Endodermal cell (in vitro differentiated cells): ENCODE measurements at regions not wholly inside any gene's neighbourhood (a gene's known extent, or its start where the extent isn't known, plus 50 kb on each side); places are given as distances from the start of the nearest gene placed in this dataset.

Source experiments
- DNase-seq: peaks from one replicate; pipeline ENCODE4 v3.0.0-alpha.2; 2017
- H3K27ac ChIP-seq: 2 replicates; pipeline ENCODE4 v1.5.1; 2013; ENCODE audit warnings: mild to moderate bottlenecking, low read depth, low read length, moderate library complexity
- H3K27me3 ChIP-seq: 2 replicates; pipeline ENCODE4 v1.6.1; 2013; ENCODE audit warnings: mild to moderate bottlenecking, low read length, moderate library complexity; ENCODE audit not compliant: insufficient read depth, control insufficient read depth, poor library complexity, severe bottlenecking
- H3K36me3 ChIP-seq: 2 replicates; pipeline ENCODE4 v1.7.0; 2013; ENCODE audit warnings: mild to moderate bottlenecking, low read length, moderate library complexity; ENCODE audit not compliant: control insufficient read depth, insufficient read depth
- H3K4me1 ChIP-seq: one replicate; pipeline ENCODE4 v1.7.0; 2013; ENCODE audit warnings: low read length; ENCODE audit not compliant: control insufficient read depth, insufficient read depth
- H3K4me3 ChIP-seq: 2 replicates; pipeline ENCODE4 v1.5.1; 2013; ENCODE audit warnings: mild to moderate bottlenecking, low read length, moderate library complexity
- H3K9ac ChIP-seq: 2 replicates; pipeline ENCODE4 v1.6.1; 2013; ENCODE audit warnings: mild to moderate bottlenecking, low read length, moderate library complexity; ENCODE audit not compliant: poor library complexity, severe bottlenecking; ENCODE audit errors: extremely low read depth
- H3K9me3 ChIP-seq: 2 replicates; pipeline ENCODE4 v1.6.1; 2013; ENCODE audit warnings: mild to moderate bottlenecking, low read length, moderate library complexity; ENCODE audit not compliant: control insufficient read depth
- H3K27ac Mint-ChIP-seq: 2 replicates; pipeline ENCODE4 v1.8.0; 2020; ENCODE audit warnings: mixed read lengths
- H3K27me3 Mint-ChIP-seq: 2 replicates; pipeline ENCODE4 v1.8.0; 2021; ENCODE audit warnings: mild to moderate bottlenecking, mixed read lengths; ENCODE audit not compliant: insufficient read depth
- H3K36me3 Mint-ChIP-seq: 2 replicates; pipeline ENCODE4 v1.8.0; 2020; ENCODE audit warnings: low read depth, mixed read lengths
- H3K4me1 Mint-ChIP-seq: 2 replicates; pipeline ENCODE4 v1.8.0; 2020; ENCODE audit warnings: mixed read lengths
- H3K4me3 Mint-ChIP-seq: 2 replicates; pipeline ENCODE4 v1.8.0; 2020; ENCODE audit warnings: mild to moderate bottlenecking, moderate library complexity, mixed read lengths
- H3K9me3 Mint-ChIP-seq: 2 replicates; pipeline ENCODE4 v1.8.0; 2020; ENCODE audit warnings: mild to moderate bottlenecking, mixed read lengths
- WGBS, 2 experiments: methylation state at CpG; one replicate each; pipeline versions ENCODE4 v1.1.5 to v1.1.7; 2013; ENCODE audit warnings: missing lambda C conversion rate in 2 of 2, mixed read lengths in 1 of 2; ENCODE audit not compliant: insufficient coverage in 1 of 2, insufficient read length in 1 of 2; 5-methylcytosine and 5-hydroxymethylcytosine counted together
- TF ChIP-seq, protein P1 (sequence below): fragments of 200-600 bp; sonication (generic); conservative IDR thresholded peaks from 2 replicates; pipeline ENCODE4 v1.5.0; 2021; ENCODE audit warnings: antibody characterized with exemption, mild to moderate bottlenecking

DNA sequence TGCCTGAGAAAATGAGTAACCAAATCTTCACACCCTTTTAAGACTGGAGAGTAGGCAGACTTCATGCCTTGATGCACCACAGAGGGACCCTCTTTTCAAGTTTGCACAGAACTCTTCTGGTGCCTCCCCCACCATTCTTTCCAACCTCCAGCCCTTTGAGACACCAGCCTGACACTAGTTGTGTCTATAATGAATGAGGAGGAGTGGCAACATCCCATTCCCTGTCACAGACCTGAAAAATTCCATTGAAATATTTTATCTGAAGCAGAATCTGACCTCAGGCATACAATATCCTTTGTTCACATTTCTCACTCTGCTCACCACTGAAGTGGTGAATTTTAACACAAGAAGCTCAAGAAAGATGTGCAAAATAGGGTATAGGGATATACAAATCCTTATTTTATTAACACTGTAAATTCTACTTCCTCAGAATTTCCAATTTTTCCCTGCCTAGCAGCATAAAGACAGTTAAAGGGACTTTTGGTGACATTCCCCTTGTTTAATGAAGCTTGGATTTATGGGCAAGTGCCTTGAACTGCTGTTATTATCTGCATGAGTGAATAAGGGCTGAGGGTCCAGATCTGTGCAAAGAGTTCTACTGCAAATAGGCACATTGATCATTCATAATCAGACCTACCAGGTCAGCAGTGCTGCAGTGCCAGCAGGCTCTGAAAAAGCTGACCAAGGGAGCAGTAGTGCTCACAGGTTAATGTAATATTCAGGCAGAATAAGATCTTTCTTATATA, 149.9 kb upstream of the PAQR3 start:
- H3K9me3 Mint-ChIP-seq, result no peaks in the 10 kb centered on the region
- Histone ChIP-seq H3K4me1 (no peaks in the 10 kb centered on the region), H3K9ac (no peak overlapping the region)

DNA sequence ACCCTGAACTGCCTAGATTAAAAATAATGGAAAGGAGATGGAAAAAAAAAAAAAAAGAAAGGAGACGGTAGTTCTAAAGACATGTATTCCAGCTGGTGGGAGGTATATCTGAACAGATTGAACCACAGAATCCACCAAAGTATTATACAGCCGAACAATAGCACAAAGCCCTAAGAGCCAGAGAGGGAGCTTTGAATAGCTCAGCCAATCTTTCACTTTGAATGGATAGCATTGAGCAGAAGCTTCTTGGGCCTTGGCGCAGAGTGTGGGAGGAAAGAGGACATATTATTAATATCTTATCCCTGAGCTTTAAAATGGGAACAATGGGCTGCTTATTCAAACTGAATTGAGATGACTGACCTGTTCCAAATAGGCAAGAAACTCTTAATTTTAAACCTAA, 147.8 kb upstream of the PAQR3 start:
- WGBS, 2 experiments, result 60% methylated on average over 1 to 2 of the region's 3 CpGs
- no peak overlapping the region for H3K4me3 Mint-ChIP-seq
- H3K4me1 ChIP-seq, result no peaks in the 10 kb centered on the region

More for the DNA sequence above, 149.9 kb upstream of the PAQR3 start:
- Mint-ChIP-seq H3K4me3 (no peak overlapping the region), H3K27ac (no peak overlapping the region), H3K36me3 (no peaks in the 10 kb centered on the region), H3K4me1 (no peaks in the 10 kb centered on the region), H3K27me3 (no peaks in the 10 kb centered on the region)
- H3K27ac ChIP-seq, result peak overlapping the region; percentile 33
- no peak overlapping the region for H3K4me3 ChIP-seq
- TF ChIP-seq, protein P1, sequence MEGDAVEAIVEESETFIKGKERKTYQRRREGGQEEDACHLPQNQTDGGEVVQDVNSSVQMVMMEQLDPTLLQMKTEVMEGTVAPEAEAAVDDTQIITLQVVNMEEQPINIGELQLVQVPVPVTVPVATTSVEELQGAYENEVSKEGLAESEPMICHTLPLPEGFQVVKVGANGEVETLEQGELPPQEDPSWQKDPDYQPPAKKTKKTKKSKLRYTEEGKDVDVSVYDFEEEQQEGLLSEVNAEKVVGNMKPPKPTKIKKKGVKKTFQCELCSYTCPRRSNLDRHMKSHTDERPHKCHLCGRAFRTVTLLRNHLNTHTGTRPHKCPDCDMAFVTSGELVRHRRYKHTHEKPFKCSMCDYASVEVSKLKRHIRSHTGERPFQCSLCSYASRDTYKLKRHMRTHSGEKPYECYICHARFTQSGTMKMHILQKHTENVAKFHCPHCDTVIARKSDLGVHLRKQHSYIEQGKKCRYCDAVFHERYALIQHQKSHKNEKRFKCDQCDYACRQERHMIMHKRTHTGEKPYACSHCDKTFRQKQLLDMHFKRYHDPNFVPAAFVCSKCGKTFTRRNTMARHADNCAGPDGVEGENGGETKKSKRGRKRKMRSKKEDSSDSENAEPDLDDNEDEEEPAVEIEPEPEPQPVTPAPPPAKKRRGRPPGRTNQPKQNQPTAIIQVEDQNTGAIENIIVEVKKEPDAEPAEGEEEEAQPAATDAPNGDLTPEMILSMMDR, result no peak
- H3K9me3 ChIP-seq, result no peaks in the 10 kb centered on the region
- no peaks in the 10 kb centered on the region for H3K27me3 ChIP-seq
- no peaks in the 10 kb centered on the region for H3K36me3 ChIP-seq
- DNase-seq, result no peak

GRCh38 chr4:79083406-79084010, 144.3 kb upstream of the PAQR3 start:
- H3K27me3 ChIP-seq, result no peaks in the 10 kb centered on the region
- H3K9me3 ChIP-seq, result no peaks in the 10 kb centered on the region
- no peaks in the 10 kb centered on the region for H3K36me3 Mint-ChIP-seq
- WGBS, 2 experiments, result 40 to 50% methylated on average over 1 of the region's 2 CpGs
- H3K4me3 ChIP-seq, result no peak overlapping the region
- no peaks in the 10 kb centered on the region for H3K4me1 Mint-ChIP-seq
- DNase-seq, result no peak
- H3K27ac ChIP-seq, result peak overlapping the region; percentile 36
- H3K9ac ChIP-seq, result no peak overlapping the region
- H3K27ac Mint-ChIP-seq, result no peak overlapping the region
- no peaks in the 10 kb centered on the region for H3K4me1 ChIP-seq
- H3K27me3 Mint-ChIP-seq, result no peaks in the 10 kb centered on the region
- no peaks in the 10 kb centered on the region for H3K36me3 ChIP-seq
- TF ChIP-seq, protein P1, result no peak
- no peak overlapping the region for H3K4me3 Mint-ChIP-seq
- peaks cover 3% of the 10 kb centered on the region for H3K9me3 Mint-ChIP-seq

More for the DNA sequence above, 147.8 kb upstream of the PAQR3 start:
- Histone ChIP-seq H3K27ac (no peak overlapping the region), H3K4me3 (no peak overlapping the region), H3K27me3 (no peaks in the 10 kb centered on the region), H3K9ac (no peak overlapping the region), H3K36me3 (no peaks in the 10 kb centered on the region), H3K9me3 (no peaks in the 10 kb centered on the region)
- TF ChIP-seq, protein P1, result no peak
- Mint-ChIP-seq H3K9me3 (peaks cover under 1% of the 10 kb centered on the region), H3K4me1 (no peaks in the 10 kb centered on the region), H3K27me3 (no peaks in the 10 kb centered on the region), H3K27ac (no peak overlapping the region), H3K36me3 (no peaks in the 10 kb centered on the region)
- no peak for DNase-seq
